C1 segment of cervical spinal cord (tissue), 14 donors: ENCODE measurements at regions not wholly inside any gene's neighbourhood (a gene's known extent, or its start where the extent isn't known, plus 50 kb on each side); places are given as distances from the start of the nearest gene placed in this dataset.

Experiments used
- DNase-seq, 14 donors: peaks; one replicate each; lab custom pipeline; 2025; lab: John Stamatoyannopoulos, UW

GRCh38 chr13:79725841-79726240 lies 244.9 kb downstream of the NDFIP2 start:
- DNase-seq: no peak

GRCh38 chr13:79724348-79725103 lies 243.6 kb downstream of the NDFIP2 start:
- no peak for DNase-seq

- DNase-seq: no peak
Observed at GRCh38 chr13:79723519-79724024, 242.6 kb downstream of the NDFIP2 start.

- no peak for DNase-seq
Observed at GRCh38 chr13:79722885-79723445, 242.0 kb downstream of the NDFIP2 start.

GRCh38 chr13:79716191-79716590 lies 235.2 kb downstream of the NDFIP2 start:
- no peak for DNase-seq

GRCh38 chr13:79711631-79712030 lies 230.7 kb downstream of the NDFIP2 start:
- no peak for DNase-seq

- DNase-seq: no peak
Observed at GRCh38 chr13:79710376-79710775, 229.4 kb downstream of the NDFIP2 start.

- no peak for DNase-seq
Observed at GRCh38 chr13:79709471-79709870, 228.5 kb downstream of the NDFIP2 start.

- no peak for DNase-seq
Observed at GRCh38 chr13:79703772-79704171, 222.8 kb downstream of the NDFIP2 start.

GRCh38 chr13:79695754-79696153 lies 214.8 kb downstream of the NDFIP2 start:
- DNase-seq: no peak

GRCh38 chr13:79692846-79693245 lies 211.9 kb downstream of the NDFIP2 start:
- DNase-seq: no peak

GRCh38 chr13:79691826-79692225 lies 210.9 kb downstream of the NDFIP2 start:
- no peak for DNase-seq

GRCh38 chr13:79688741-79689140 lies 207.8 kb downstream of the NDFIP2 start:
- DNase-seq: no peak

- DNase-seq: no peak
Observed at GRCh38 chr13:79686441-79686840, 205.5 kb downstream of the NDFIP2 start.

GRCh38 chr13:79684371-79684770 lies 203.4 kb downstream of the NDFIP2 start:
- DNase-seq: no peak

GRCh38 chr13:79682164-79682563 lies 201.2 kb downstream of the NDFIP2 start:
- DNase-seq: no peak

GRCh38 chr13:79681069-79681468 lies 200.1 kb downstream of the NDFIP2 start:
- no peak for DNase-seq

GRCh38 chr13:79680485-79680884 lies 199.5 kb downstream of the NDFIP2 start:
- DNase-seq: no peak

- peak in 7 of 14 donors; percentile 1 to 46 (median 9) for DNase-seq
Observed at GRCh38 chr13:79679334-79679733, 198.4 kb downstream of the NDFIP2 start.

- DNase-seq: no peak
Observed at GRCh38 chr13:79678100-79678499, 197.1 kb downstream of the NDFIP2 start.

- DNase-seq: no peak
Observed at GRCh38 chr13:79675931-79676660, 195.1 kb downstream of the NDFIP2 start.

GRCh38 chr13:79674765-79675515 lies 194.0 kb downstream of the NDFIP2 start:
- DNase-seq: no peak
